ENCODE measurements at regions not wholly inside any gene's neighbourhood (a gene's known extent, or its start where the extent isn't known, plus 50 kb on each side); places are given as distances from the start of the nearest gene placed in this dataset.
"Not testable (repeated sequence)": the region's sequence is repeated elsewhere in the genome, so short reads cannot be mapped to it uniquely, and the experiment has no call there.

GRCh38 chr2:7759898-7760297 is 842.7 kb downstream of the RNF144A start:
- TF ChIP-seq, protein P1, sequence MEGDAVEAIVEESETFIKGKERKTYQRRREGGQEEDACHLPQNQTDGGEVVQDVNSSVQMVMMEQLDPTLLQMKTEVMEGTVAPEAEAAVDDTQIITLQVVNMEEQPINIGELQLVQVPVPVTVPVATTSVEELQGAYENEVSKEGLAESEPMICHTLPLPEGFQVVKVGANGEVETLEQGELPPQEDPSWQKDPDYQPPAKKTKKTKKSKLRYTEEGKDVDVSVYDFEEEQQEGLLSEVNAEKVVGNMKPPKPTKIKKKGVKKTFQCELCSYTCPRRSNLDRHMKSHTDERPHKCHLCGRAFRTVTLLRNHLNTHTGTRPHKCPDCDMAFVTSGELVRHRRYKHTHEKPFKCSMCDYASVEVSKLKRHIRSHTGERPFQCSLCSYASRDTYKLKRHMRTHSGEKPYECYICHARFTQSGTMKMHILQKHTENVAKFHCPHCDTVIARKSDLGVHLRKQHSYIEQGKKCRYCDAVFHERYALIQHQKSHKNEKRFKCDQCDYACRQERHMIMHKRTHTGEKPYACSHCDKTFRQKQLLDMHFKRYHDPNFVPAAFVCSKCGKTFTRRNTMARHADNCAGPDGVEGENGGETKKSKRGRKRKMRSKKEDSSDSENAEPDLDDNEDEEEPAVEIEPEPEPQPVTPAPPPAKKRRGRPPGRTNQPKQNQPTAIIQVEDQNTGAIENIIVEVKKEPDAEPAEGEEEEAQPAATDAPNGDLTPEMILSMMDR (conservative IDR thresholded peaks at IDR 0.05; ENCODE audit: control insufficient read depth, insufficient read depth, low read depth, low read length), result no peak
- no peak overlapping the region for H3K4me3 ChIP-seq (ENCODE audit: control insufficient read depth, low read depth, low read length)
- DNase-seq (ENCODE audit: low read depth), result peak; percentile 22

DNA sequence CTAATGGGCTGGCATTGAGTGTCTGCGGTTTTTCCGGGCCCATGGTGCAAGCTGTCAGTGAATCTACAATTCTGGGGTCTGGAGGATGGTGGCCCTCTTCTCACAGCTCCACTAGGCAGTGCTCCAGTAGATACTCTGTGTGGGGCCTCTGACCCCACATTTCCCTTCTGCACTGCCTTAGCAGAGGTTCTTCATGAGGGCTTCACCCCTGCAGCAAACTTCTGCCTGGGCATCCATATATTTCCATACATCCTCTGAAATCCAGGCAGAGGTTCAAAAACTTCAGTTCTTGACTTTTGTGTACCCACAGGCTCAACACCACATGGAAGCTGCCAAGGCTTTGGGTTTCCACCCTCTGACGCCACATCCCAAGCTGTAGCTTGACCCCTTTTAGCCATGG is 846.2 kb downstream of the RNF144A start:
- DNase-seq (ENCODE audit: low read depth); H3K4me3 ChIP-seq (ENCODE audit: control insufficient read depth, low read depth, low read length): not testable (repeated sequence)

GRCh38 chr2:7765236-7765635 is 848.0 kb downstream of the RNF144A start:
- TF ChIP-seq, protein P1 (conservative IDR thresholded peaks at IDR 0.05; ENCODE audit: control insufficient read depth, insufficient read depth, low read depth, low read length), result no peak
- no peak overlapping the region for H3K4me3 ChIP-seq (ENCODE audit: control insufficient read depth, low read depth, low read length)
- no peak for DNase-seq (ENCODE audit: low read depth)

- TF ChIP-seq, protein P1 (conservative IDR thresholded peaks at IDR 0.05; ENCODE audit: control insufficient read depth, insufficient read depth, low read depth, low read length), result no peak
- no peak overlapping the region for H3K4me3 ChIP-seq (ENCODE audit: control insufficient read depth, low read depth, low read length)
- DNase-seq (ENCODE audit: low read depth), result no peak
Observed at GRCh38 chr2:7766088-7766722, 849.0 kb downstream of the RNF144A start.

DNA sequence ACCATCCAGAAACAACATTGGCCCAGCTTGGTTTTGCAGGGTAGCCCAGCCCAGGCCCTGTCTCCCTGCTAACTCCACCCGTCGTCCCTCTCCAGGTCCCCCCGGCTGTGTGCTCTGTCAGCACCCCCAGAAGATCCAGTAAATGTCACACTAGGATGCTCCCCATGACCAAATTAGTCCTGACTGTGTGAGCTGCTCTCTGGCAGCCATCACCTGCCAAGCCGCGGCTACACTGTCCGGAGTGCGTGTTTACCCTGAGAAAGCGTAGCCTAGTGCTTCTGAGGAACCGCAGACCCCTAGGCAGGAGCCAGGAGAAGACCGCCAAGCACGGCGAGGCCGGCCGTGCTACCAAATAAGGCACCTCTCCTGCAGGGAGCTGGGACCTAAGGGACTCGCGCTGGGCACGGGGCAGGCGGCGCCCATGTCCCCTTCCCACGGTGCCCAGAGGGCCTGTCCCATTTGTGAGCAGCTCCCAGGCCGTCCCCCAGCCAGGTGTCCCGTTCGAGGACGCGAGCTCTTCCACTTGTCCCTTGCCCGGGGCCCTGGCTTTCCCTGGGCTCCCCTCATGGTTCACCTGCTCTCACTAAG is 849.9 kb downstream of the RNF144A start:
- TF ChIP-seq, protein P1 (conservative IDR thresholded peaks at IDR 0.05; ENCODE audit: control insufficient read depth, insufficient read depth, low read depth, low read length), result no peak
- DNase-seq (ENCODE audit: low read depth), result no peak
- H3K4me3 ChIP-seq (ENCODE audit: control insufficient read depth, low read depth, low read length), result no peak overlapping the region

- no peak for DNase-seq (ENCODE audit: low read depth)
Observed at GRCh38 chr2:7767902-7768301, 850.7 kb downstream of the RNF144A start.

DNA sequence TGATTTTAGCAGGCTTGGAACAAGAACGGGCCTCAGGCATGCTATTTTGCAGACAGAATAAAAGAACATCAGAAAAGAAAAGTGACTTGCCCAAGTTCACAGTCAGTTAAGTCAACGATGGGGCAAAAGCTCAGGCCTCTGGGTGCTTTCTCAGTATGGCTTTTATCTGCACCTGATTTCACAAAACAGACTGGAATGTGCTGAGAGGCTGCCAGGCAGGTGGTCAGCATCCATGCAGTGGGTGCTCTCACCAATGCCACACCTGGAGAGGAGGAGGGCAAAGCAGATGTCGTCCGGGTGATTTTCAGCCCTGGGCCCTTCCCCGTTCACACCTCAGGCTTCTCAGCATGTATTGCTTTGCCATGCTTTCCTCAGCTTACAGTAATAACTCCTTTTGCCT is 854.6 kb downstream of the RNF144A start:
- no peak overlapping the region for H3K4me3 ChIP-seq (ENCODE audit: control insufficient read depth, low read depth, low read length)
- TF ChIP-seq, protein P1 (conservative IDR thresholded peaks at IDR 0.05; ENCODE audit: control insufficient read depth, insufficient read depth, low read depth, low read length), result no peak
- DNase-seq (ENCODE audit: low read depth), result no peak

More at GRCh38 chr2:7767902-7768301, 850.7 kb downstream of the RNF144A start:
- no peak overlapping the region for H3K4me3 ChIP-seq (ENCODE audit: control insufficient read depth, low read depth, low read length)
- TF ChIP-seq, protein P1 (conservative IDR thresholded peaks at IDR 0.05; ENCODE audit: control insufficient read depth, insufficient read depth, low read depth, low read length), result no peak

All from fibroblast of mammary gland (primary cell).